ENCODE measurements at regions not wholly inside any gene's neighbourhood (a gene's known extent, or its start where the extent isn't known, plus 50 kb on each side); places are given as distances from the start of the nearest gene placed in this dataset.

- TF ChIP-seq CTCF (IDR thresholded peaks at IDR 0.05): no peak
- TF ChIP-seq POLR2A (IDR thresholded peaks at IDR 0.05): no peak
Measured at GRCh38 chr17:72333570-72333969, 212.8 kb downstream of the SOX9 start.

Data from thyroid gland (tissue), 4 donors.